Kidney (tissue), 13 donors: ENCODE measurements at regions not wholly inside any gene's neighbourhood (a gene's known extent, or its start where the extent isn't known, plus 50 kb on each side); places are given as distances from the start of the nearest gene placed in this dataset.
"Not testable (repeated sequence)": the region's sequence is repeated elsewhere in the genome, so short reads cannot be mapped to it uniquely, and the experiment has no call there.

Experiments used
- DNase-seq, 5 donors: peaks; one replicate each; pipeline ENCODE4 v3.0.0-alpha.2; 2013 to 2020
- FAIRE-seq: peaks from 2 replicates; lab custom pipeline; 2012; peaks lifted over from hg19 to GRCh38; lab: Jason Lieb, UNC
- H3K27ac ChIP-seq, 2 donors: one replicate each; pipeline ENCODE4 v1.7.0; 2013; ENCODE audit warnings: low read depth in 2 of 2, low read length in 2 of 2, inconsistent platforms in 1 of 2
- H3K27me3 ChIP-seq: one replicate; pipeline ENCODE4 v1.7.1; 2013; ENCODE audit warnings: low read length, inconsistent platforms; ENCODE audit not compliant: control insufficient read depth, insufficient read depth
- H3K36me3 ChIP-seq, 3 donors: one replicate each; pipeline versions ENCODE4 v1.7.0 to v1.7.1; 2013; ENCODE audit warnings: low read length in 3 of 3, control low read depth in 1 of 3, inconsistent platforms in 1 of 3; ENCODE audit not compliant: insufficient read depth in 3 of 3, control insufficient read depth in 2 of 3
- H3K4me1 ChIP-seq, 3 donors: one replicate each; pipeline versions ENCODE4 v1.7.0 to v1.7.1; 2013; ENCODE audit warnings: low read length in 3 of 3, inconsistent platforms in 1 of 3, low read depth in 1 of 3; ENCODE audit not compliant: control insufficient read depth in 2 of 3, insufficient read depth in 2 of 3
- H3K4me3 ChIP-seq, 3 donors: one replicate each; pipeline versions ENCODE4 v1.7.0 to v1.8.1; 2013; ENCODE audit warnings: low read length in 3 of 3, control low read depth in 1 of 3, inconsistent platforms in 1 of 3
- H3K9ac ChIP-seq, 3 donors: one replicate each; pipeline versions ENCODE4 v1.7.0 to v1.7.1; 2013; ENCODE audit warnings: low read length in 3 of 3, control low read depth in 1 of 3, inconsistent platforms in 1 of 3
- H3K9me3 ChIP-seq, 3 donors: one replicate each; pipeline versions ENCODE4 v1.7.0 to v1.7.1; 2013; ENCODE audit warnings: low read length in 3 of 3, control low read depth in 1 of 3, inconsistent platforms in 1 of 3; ENCODE audit not compliant: control insufficient read depth in 2 of 3, insufficient read depth in 1 of 3
- intact Hi-C: fragments of 100-400 bp; cut with DNase I; formaldehyde crosslinking; loops from one replicate; pipeline ENCODE4 v1.11.1; 2022
- TF ChIP-seq, protein P1 (sequence below): IDR thresholded peaks from 3 replicates; pipeline ENCODE4 v1.5.1; 2012; ENCODE audit warnings: mild to moderate bottlenecking, moderate library complexity, borderline replicate concordance; ENCODE audit not compliant: insufficient read depth; ENCODE audit errors: extremely low read depth
- donor health status: control.
- donor health status: control.
- donor health status: control.
- donor health status: control.
- donor health status: control.
- donor health status: DM: yes; HTN: yes; CAD: no.
- donor health status: Normal renal cell carcinoma (clear cell type).

DNA sequence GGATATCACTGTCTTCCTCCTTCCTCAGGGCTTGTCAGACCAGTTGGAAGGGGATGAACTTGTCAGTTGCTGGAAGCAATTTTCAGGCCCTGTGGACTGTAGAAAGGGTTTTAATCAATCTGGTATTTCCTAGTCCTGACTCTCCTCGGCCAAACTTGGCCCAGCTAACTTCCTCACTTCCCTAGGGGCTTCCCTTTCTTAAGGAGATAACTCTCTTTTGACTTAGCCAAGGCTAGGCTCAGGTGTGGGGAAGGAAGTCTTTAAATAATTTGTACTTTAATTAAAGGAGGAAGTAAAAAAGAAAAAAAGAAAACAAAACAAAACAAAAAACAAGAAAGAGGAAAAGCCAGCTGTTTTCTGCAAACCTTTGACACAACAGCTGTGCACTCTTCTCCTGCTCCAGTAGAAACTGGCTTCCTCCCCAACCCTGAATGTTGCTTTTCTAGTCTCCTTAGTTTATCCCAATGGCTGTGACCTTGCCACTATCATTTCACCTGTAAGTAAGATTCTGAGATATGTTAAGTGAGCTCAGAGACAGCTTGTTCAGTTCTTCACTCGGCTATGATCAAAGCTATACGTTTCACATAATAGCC lies 53.0 kb upstream of the ST3GAL6 start:
- H3K27me3 ChIP-seq: no peaks in the 10 kb centered on the region
- peak in 2 of 5 donors; percentile 13 to 86 for DNase-seq
- intact Hi-C loops: no loop called here
- no peak overlapping the region for H3K4me3 ChIP-seq
- no peak for FAIRE-seq
- no peaks in the 10 kb centered on the region for H3K36me3 ChIP-seq
- H3K27ac ChIP-seq: no peak overlapping the region
- no peak overlapping the region for H3K9ac ChIP-seq
- H3K4me1 ChIP-seq: no peaks in the 10 kb centered on the region
- TF ChIP-seq, protein P1, sequence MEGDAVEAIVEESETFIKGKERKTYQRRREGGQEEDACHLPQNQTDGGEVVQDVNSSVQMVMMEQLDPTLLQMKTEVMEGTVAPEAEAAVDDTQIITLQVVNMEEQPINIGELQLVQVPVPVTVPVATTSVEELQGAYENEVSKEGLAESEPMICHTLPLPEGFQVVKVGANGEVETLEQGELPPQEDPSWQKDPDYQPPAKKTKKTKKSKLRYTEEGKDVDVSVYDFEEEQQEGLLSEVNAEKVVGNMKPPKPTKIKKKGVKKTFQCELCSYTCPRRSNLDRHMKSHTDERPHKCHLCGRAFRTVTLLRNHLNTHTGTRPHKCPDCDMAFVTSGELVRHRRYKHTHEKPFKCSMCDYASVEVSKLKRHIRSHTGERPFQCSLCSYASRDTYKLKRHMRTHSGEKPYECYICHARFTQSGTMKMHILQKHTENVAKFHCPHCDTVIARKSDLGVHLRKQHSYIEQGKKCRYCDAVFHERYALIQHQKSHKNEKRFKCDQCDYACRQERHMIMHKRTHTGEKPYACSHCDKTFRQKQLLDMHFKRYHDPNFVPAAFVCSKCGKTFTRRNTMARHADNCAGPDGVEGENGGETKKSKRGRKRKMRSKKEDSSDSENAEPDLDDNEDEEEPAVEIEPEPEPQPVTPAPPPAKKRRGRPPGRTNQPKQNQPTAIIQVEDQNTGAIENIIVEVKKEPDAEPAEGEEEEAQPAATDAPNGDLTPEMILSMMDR: no peak
- H3K9me3 ChIP-seq: no peaks in the 10 kb centered on the region

DNA sequence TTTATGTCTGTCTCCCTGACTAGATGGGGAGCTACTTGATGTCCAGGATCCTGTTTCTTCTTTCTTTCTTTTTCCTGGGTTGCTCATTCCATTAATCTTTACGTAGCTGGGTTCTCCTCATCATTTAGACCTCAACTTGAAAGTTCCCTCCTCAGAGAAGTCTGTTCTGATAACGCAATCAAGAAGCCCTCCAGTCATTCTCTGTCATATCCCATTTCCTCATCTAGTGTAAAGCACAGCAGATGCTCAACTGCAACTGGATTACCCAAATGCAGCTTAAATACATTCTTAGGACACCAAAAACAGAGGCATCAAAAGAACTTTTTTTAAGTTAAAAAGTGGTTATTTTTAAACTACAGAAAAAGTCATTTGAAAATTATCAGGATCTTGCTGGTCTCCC lies 51.7 kb upstream of the ST3GAL6 start:
- TF ChIP-seq, protein P1: no peak
- intact Hi-C loops: no loop called here
- Histone ChIP-seq H3K9ac (no peak overlapping the region), H3K4me1 (no peaks in the 10 kb centered on the region), H3K4me3 (no peak overlapping the region), H3K27ac (no peak overlapping the region), H3K36me3 (no peaks in the 10 kb centered on the region), H3K27me3 (no peaks in the 10 kb centered on the region), H3K9me3 (no peaks in the 10 kb centered on the region)
- FAIRE-seq (no peak), DNase-seq (no peak)

DNA sequence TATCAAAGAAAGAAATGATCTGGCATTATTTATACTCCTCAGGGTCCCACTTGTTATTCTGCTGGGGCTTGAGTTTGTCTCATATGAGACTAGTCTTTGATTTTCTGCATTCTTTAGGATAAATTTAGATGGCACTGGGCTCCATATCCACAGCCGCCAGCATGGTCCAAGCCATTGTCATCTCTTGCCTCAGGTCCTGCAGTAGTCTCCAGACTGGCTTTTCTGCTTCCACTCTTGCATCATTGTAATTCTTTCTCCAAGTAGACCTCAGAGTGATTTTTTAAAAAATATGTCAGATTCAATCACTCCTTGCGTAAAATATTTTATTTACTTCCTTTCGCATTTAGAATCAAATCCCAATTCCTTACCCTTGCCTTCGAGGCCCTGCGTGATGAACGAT lies 50.4 kb upstream of the ST3GAL6 start:
- Histone ChIP-seq H3K36me3 (no peaks in the 10 kb centered on the region), H3K4me3 (no peak overlapping the region), H3K27ac (no peak overlapping the region), H3K9me3 (no peaks in the 10 kb centered on the region), H3K4me1 (no peaks in the 10 kb centered on the region), H3K27me3 (no peaks in the 10 kb centered on the region), H3K9ac (no peak overlapping the region)
- TF ChIP-seq, protein P1: no peak
- FAIRE-seq: no peak
- DNase-seq: no peak
- intact Hi-C loops: no loop called here

DNA sequence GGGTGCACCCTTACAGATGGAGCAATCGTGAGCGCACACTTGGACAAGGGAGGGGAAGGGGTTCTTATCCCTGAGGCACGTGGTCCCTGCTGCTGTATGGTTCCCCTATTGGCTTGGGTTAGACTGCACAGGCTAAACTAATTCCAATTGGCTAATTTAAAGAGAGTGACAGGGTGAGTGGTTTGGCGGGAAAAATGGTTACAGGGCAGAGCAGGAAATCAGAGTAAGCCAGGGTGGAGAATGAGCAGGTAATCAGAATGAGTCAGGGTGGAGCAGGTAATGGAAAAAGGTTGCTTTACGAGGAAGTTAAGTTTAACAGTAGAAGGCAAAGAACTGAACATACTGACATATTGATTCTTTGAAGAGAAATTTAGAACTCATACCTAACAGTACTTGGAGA lies 49.8 kb upstream of the ST3GAL6 start:
- H3K27ac ChIP-seq, intact Hi-C loops, H3K36me3 ChIP-seq, H3K4me1 ChIP-seq, H3K4me3 ChIP-seq, FAIRE-seq, H3K27me3 ChIP-seq, DNase-seq, H3K9ac ChIP-seq, H3K9me3 ChIP-seq: not testable (repeated sequence)
